ENCODE measurements at regions not wholly inside any gene's neighbourhood (a gene's known extent, or its start where the extent isn't known, plus 50 kb on each side); places are given as distances from the start of the nearest gene placed in this dataset.

DNA sequence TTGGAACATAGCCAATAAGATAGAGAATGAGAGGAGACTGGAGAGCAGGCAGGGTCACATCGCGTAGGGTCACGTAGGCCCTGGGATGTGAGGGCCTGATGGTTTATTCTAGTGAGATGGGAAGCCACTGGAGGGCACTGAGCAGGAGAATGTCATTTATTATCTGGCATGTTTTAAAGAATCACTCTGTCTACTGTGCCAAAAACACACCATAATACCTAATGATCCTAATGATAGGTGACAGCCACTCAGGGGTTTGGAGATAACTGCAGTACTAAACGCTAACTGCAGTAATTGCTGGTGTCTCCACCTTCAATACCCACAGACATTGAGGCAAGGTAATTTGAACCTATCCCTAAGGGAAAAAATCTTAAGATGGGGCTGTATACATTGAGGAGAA is 185.4 kb downstream of the TTLL7 start:
- DNase-seq (ENCODE audit: low read depth), result no peak

DNA sequence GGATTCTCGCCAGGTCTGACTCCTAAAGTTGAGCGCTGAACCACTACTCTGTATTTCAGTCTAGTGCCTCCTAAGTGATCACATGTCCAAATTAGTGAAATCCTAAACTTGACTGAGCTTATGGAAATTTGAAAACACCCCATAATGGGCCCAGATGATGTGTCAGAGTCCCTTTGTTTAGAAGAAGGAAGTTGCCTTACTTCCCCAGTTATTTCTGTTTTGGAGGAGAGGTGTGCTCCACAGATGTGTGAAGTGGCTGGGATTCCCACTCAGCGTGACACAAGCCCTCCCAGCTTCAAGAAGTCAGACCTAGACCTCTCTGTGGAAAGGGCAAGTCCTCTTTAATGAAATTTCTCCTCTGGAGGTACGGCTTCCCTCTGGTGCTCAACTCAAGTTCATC is 188.8 kb downstream of the TTLL7 start:
- no peak for DNase-seq (ENCODE audit: low read depth)

DNA sequence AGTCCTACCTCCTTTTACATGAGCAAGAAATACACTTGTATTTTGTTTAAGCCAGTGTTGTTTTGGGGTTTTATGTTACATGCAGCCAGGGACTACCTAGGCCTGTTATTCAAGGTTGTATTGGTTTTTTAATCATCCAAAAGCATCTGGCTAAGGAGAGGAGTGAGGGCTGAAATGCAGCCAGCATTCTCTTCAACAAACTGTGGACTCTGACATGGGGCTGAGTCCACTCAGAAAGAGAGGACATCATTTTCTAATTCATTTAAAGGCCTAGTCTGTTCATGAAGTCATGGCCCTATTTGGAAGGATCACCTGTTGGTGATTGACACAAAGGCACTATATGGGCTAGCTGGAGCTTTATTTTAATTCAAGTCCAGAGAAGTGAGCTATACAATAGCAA is 190.4 kb downstream of the TTLL7 start:
- no peak for DNase-seq (ENCODE audit: low read depth)

DNA sequence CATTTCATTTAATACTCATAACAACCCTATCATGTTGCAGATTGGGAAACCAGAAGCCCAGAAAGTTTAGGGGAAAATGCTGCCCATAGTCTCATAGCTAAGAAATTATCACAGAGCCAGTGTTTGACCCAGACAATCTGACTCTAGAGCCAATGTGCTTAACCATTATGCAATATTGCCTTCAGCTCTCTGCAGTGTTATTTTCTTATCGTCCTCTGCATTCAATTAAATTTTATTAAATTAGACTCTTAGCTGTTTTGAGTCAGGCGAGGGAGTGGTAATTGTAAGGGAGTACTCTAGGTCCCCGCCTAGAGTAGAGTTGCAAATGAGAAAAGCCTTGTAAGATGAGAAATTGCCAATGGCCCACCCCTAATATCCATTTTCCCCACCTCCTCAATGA is 191.1 kb downstream of the TTLL7 start:
- no peak for DNase-seq (ENCODE audit: low read depth)

DNA sequence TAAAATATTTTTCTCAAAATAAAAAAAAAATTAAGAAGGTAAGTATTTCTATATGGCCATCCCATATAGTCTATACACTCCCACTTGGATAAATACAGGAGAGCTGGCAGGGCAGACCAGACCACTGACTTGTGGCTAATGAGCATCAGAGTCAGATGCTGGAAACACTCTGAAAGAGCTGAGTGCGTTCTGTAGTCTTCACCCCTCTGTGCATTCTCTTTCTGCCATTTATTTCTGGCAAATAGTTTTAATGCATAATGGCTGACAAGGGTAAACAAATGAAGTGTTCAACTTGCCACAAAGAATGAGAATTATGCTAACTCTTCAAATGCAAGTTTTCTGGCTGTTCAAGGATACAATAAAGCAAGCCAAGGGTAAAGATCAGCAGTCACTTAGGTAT is 191.7 kb downstream of the TTLL7 start:
- DNase-seq (ENCODE audit: low read depth), result no peak

DNA sequence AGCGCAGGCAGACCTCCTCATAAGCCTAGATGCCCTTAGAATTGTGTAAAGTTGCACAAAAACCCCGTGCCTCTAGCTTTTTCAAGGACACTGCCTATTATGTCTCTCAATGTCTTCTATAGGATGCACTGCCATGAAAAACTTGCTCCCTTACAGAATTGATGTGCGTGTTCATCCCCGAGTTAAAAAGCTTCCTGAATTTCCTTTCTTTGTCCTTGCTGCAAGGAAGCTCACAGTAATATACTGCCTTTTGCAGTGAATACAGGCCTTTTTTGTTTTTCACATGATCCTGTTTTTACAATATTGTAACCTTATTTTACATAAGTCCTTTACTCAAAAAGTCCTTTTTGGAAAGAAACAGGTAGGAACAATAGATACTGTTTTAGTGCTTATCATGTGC is 193.0 kb downstream of the TTLL7 start:
- no peak for DNase-seq (ENCODE audit: low read depth)

DNA sequence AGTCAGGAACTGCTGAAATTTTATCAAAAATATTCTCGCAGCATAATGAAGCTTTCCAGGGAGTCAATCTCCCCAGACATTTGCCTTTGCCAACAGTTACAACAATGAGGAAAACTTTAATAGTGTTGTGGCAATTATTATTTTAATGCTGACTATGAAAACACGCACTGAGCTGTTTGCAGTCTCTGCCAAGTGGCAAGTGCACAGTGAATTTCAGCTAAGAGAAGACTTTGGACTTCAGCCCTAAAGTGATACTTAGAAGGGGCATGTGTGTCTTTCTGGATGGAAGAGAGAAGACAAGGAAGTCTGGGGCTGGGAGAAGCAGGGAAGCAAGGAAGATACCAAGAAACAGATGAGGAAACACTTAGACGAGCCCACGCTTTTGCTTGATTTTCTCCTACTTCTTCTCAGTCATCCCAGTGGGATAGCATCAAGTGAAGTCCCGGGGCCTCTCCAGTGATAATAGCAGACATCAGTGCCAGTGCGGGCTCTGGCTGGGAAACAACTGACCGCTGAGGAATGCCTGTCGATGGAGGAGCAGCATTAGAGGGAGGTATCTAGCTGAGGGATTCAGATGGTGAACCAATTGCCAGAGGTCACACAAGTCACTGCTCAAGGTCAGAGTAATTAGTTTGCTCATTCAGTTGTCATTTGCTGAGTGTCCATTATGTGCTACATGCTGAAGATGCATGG is 196.3 kb downstream of the TTLL7 start:
- DNase-seq (ENCODE audit: low read depth), result no peak

DNA sequence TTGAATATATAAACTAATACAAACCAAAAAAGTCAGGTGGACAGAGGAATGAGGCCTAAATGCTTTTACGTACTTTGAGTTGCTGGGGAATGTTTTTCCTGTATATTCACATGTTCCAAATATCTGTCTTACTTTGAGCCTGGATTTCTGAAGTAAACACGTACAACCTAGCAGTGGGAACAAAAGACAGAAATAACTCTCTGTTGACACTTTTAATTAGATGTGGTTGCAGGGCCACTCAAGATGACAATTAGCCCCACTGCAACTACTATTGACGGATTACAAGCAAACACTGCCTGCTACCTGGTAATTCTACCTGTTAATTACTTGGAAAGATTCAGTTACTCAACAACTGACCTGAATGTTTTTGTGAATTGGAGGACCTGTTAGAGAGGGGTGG is 196.9 kb downstream of the TTLL7 start:
- no peak for DNase-seq (ENCODE audit: low read depth)

DNA sequence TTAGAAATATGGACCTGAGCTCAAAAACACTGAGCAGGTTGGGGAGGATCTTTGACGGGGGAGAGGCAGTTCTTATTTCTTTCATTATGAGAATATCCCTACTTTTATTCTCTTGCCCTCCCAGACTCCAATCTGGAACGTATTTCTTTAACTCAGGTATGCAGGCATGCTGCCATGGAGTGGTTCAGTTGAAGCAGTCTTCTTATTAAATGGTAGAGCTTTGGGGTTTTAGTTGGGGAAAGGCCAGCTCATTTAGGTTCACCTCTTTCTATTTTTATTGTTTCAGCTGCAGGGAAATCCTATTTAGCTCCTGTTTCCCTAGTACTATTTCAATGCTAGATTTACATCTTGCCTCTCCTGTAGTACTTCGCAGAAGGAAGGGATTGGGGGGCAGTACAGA is 198.9 kb downstream of the TTLL7 start:
- no peak for DNase-seq (ENCODE audit: low read depth)

DNA sequence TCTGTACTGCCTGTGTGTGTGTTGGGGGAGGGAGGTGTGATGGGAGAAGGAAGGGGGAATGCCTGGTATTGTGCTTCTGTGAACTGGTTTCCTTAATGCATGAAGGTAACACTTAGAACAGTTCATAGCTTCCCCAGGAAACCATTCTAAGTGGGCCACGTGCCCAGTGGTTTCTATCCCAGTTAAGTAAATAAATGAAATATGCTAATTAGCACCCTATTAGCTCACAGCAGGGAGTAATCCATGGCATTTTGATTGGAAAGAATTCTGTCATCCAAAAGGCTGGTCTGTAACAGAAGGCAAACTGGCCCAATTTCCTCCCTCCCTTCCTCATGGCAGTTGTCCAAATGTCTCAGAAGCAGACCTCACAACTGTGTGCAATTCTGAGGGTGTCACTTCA is 199.3 kb downstream of the TTLL7 start:
- no peak for DNase-seq (ENCODE audit: low read depth)

DNA sequence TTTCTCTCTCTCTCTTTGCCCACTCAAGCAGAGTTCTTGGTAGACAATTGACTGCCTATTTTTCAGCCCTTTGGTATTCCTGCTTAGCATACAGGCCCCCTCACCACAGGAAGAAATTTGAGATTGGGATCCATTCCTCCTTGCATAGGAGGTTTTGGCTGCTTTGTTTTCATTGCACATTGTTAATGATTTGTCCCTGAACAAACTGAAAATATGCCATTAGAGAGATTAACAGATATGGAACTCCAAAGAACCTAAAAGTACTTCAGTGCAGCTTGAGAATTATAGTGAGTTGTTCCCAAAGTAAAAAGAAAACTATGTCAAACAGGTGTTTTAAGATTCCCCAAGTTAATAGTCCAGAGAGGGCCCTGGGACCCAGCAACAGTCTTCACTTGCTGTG is 200.0 kb downstream of the TTLL7 start:
- no peak for DNase-seq (ENCODE audit: low read depth)

DNA sequence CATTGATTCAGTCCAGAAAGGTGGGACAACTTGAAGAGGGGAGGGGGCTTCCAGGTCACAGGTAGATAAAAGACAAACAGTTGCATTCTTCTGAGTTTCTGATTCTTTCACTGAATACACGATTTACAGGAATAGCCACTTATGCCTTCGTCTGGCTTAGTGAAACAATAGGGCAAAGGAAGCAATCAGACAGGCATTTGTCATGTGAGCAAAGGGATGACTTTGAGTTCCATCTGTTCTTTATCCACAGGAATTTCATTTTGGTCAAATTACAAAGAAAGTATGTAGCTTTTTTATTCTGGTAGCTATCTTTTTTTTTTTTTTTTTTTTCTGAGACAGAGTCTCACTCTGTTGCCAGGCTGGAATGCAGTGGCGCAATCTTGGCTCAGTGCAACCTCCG is 202.5 kb downstream of the TTLL7 start:
- DNase-seq (ENCODE audit: low read depth), result no peak

DNA sequence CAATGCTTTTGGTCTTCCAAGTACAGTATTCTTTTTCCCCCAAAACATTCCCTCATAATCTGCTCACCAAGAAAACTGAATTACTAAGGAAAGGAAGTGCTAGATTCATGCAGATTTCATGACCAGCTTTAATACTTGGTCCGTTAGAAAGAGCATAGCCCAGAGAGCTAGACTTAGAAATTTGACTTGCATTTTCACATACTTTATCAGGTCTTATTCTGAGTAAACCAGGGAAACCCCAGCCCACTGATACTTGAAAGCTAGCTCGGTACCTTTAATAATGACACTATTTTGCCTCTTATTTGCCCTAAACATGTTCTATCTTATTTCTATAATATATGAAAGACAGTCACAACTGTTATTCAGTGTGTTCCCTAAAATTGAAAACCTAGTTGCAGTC is 204.5 kb downstream of the TTLL7 start:
- no peak for DNase-seq (ENCODE audit: low read depth)

DNA sequence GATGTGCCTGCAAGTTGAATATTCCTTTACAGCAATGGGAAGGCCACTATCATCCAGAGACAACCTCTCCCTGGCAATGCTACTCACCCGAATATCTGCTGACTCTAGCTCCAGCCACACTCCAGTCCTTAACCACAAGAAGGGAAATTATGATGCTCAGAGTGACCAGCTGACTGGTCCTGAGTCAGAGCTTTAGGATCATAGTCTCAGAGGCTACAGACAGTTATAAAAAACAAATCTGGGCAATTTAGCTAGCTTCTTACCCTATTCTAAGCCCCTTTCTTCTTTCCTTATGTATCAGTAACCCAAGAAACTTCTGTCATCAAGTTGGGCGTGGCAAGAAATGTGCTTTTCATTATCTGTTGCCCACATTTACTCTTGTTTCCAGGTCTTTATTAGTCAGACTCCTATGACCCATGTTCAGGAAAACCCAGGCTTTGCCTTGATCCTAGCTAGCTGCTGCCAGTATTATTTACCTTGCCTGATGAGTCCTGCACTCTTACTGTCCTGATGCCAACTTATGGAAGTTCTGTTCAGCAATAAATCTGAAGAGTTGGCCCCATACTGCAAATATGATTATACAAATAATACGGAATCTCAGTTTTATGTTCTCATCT is 207.0 kb downstream of the TTLL7 start:
- no peak for DNase-seq (ENCODE audit: low read depth)

DNA sequence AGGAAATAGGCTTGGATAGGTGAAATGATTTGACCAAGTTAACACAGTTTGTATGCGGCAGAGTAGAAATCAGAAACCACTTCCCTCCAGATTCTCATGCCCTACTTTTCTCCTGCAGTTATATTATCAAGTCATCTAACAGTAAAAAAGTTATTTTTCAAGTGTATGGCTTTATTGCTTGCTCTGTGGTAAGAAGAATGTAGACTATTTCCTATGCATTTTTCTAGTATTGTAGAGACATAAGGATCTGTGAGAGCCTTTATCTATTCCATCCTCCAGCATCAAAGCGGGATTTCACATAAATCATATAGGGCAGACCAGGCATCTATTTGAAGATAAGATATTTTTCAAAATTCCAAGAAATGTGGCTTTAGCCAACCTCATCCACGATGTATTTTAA is 208.5 kb downstream of the TTLL7 start:
- DNase-seq (ENCODE audit: low read depth), result no peak

DNA sequence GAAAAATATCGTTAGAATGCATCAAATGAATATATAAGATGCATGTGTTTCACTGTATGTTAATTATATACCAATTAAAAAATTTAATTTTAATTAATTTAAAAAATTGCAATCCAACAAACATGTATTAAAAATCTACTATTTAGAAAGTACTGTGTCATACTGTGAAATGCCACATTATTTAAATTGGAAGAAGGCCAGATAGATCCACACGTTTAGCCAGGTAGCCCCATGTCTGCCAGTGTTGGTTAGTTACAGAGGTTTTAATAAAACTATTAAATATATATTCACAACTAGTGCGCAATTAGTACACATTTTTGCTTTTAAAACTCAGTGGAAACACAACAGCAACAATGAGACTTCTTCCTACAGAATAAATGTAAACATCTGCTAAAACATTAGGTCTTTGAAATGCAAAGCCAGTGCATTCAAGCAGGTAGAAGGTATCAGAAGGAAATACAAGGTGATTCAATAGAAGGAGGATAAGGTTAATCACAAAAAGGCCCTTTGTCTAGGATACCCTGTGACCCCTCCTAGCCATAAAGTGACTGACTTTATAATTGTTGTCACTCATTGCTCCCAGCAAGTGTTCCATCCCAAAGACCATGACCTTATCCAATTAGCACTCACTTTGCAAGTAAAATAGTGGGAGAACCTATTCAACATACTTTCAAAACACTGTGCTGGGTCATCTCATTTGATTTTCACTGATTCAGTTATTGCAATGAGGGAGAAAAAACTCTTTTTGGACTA is 211.5 kb downstream of the TTLL7 start:
- no peak for DNase-seq (ENCODE audit: low read depth)

DNA sequence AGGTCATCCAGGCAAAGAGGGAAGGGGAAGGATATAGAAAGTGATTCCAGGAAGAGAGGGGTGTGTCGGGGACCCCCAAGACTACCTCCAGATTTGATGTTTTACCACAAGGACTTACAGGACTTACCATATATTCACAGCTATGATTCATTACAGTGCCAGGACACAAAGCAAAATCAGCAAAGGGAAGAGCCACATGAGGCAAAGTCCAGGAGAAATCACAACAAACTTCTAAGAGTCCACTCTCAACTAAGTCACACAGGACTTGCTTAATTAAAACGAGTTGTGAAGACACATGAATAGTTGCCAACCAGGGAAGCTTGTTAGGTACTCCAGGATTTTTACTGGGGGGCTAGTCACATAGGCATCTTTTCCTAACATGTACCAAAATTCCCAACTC is 217.3 kb downstream of the TTLL7 start:
- no peak for DNase-seq (ENCODE audit: low read depth)

DNA sequence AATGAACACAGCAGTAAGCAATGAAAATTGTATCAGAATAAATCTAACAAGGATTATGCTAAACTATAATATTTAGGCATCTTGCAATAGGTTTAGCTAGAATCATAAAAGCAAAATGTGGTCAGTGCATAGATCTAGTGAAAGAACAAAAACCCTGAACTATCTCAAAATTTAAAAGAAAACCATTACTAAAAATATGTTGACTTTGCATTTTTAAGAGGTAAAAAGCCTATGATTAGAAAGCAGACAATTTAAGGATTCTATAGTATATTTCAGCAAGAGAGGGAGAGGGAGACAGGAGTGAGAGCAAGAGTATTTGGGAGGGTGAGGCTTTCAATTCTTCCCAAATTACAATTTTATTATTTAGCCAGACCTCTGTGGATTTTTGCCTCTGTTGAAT is 219.4 kb downstream of the TTLL7 start:
- no peak for DNase-seq (ENCODE audit: low read depth)

DNA sequence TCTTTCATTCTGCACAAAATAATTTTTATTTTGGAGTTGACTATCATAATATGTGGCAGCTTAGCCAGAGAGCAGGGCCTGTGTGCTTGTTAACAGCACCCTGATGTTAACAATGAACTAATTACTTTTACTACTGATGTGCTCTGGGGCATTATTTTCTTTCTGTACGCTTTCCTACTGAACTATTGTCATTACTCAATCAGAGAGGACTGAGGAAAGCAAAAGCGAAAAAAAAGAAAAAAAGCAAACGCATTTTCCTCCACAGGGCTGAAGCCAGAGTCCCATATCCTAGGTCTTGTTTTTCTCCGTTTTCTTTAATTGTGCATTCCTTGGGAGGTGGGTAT is 221.2 kb downstream of the TTLL7 start:
- no peak for DNase-seq (ENCODE audit: low read depth)

DNA sequence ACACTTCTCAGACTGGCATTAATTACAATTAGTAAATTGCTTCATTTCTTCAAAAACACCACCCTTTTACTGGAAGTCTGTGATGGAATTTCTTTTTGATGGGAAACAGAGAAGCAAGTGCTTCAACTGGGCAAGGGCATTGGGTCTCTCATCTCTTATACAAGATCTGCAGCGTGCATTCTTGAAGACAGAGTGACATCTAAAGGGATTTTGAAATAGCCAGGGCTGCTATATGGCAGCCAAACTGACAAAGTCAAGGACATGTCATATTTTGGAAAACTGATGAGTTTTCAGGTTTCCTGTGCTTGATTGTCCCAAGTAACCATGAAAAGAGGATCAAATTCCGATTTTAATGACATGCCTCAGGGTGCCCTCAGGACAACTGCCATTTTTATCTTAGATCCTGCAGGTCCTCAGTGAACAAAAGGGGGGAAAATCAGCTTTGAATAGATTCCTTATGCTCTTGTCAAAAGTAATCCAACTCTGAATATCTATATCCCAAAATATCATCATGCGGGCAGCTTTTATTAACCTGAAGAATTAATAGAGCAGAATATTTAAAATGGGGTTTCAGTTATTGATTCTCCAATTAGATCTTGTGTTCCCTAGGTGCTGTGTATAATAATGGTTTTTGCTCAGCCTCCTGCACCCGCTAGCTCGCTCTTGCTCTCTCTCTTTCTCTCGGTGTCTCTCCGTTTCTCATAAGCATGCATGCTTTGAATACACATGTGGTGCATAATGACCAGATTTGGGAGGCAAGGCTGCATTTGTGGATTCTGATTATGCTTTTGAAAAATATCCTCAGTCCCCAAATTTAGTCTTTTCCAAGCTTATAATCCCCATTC is 221.8 kb downstream of the TTLL7 start:
- DNase-seq (ENCODE audit: low read depth), result no peak

DNA sequence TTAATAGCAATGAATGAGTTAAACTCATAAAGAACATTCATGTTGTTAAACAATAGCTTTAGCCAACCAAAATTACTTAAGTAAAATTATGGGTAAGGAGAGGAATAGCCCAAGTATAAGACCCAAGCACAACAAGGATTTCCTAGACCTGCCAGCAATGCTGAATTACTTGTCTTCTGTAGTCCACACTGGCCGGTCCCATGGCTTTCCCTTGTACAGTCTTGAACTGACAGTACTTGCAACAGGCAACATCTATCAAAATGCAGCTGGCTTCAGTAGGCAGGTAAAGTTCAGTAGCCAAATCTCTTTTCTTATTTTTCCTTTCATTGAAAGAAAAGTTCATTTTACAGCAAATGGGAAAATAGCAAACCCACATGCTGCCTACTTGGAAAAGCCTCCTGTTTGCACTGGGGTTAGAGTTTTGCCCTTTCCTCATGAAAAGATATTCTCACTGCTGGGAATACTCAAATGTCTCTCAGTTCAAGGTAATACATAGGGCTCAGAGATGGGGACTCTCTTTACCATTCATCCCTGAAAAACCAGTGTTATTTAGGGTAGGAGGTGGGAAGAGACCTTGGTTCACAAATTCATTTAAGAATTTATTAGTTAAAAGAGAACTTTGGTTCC is 222.8 kb downstream of the TTLL7 start:
- DNase-seq (ENCODE audit: low read depth), result no peak

DNA sequence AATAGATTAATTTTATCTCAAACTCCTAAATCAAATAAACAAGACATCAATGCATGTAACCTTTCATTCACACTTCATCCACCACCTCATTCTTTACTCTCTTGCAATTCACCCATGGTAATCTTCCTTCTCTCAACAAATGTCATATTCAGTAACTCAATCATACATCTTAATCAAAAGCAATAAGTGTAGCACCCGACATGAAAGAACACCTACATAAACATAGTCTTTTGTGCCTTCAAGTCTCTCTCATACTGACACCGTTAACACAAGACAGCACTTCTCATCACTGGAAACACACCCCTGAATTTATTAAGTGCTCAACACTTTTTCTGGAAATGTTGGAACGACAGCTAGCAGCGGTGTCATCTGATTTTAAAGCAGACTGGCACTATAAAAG is 225.9 kb downstream of the TTLL7 start:
- no peak for DNase-seq (ENCODE audit: low read depth)

All from T follicular helper cell (primary cell).